ENCODE measurements at regions not wholly inside any gene's neighbourhood (a gene's known extent, or its start where the extent isn't known, plus 50 kb on each side); places are given as distances from the start of the nearest gene placed in this dataset.
A peak's percentile ranks its signal among the peaks of the same experiment; 100 is the strongest.
"Not testable (repeated sequence)": the region's sequence is repeated elsewhere in the genome, so short reads cannot be mapped to it uniquely, and the experiment has no call there.

DNA sequence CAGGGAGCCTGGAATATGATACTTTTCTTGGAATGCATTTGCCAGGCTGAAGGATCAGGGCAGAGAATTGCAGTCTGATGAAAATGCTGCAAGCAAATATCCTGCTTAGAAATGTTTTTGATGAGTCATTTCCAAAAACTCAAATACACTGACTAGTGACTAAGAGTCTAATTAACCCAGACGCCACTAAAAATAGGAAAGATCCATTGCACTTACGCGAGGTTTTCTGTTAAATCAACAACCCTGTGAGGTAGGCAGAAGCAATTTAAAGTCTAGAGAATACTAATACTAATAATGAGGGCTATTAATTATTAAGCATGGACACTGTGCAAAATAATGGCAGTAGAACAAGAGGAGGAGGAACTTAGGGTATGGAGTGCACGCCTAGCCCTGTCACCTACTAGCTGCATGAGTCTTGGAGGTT, 130.1 kb upstream of the DOK5 start:
- Histone ChIP-seq H3K4me3 (ENCODE audit: low read length) (no peak overlapping the region), H3K4me1 (ENCODE audit: control insufficient read depth, insufficient read depth, low read length) (no peaks in the 10 kb centered on the region), H3K27ac (ENCODE audit: low read length) (no peak overlapping the region), H3K9me3 (ENCODE audit: control insufficient read depth, low read depth, low read length) (no peaks in the 10 kb centered on the region), H3K36me3 (ENCODE audit: control insufficient read depth, insufficient read depth, low read length) (no peaks in the 10 kb centered on the region), H3K27me3 (ENCODE audit: control insufficient read depth, insufficient read depth, low read length) (no peaks in the 10 kb centered on the region)
- DNase-seq: no peak
- whole genome bisulfite sequencing (ENCODE audit: insufficient coverage, low lambda C conversion rate): 73% methylated on average over 3 of the region's 4 CpGs

DNA sequence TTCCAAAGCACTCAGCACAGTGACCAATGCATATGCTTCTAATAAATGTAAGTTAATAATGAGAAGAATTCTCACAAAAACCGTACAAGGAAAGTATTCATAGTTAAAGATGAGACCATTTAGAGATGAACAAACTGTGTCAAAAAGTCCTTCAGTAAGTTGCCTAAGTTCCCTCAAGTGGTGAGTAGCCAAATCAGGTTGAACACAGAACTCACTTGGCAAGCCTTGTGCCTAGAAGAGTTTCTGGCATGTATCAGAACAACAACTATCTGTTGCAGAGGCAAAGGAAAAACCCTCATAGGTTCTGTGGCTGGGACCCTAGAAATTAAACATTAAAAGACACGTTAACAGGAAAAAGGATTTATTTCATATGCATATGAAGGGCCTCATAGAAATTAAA, 129.6 kb upstream of the DOK5 start:
- H3K4me3 ChIP-seq (ENCODE audit: low read length): no peak overlapping the region
- WGBS (ENCODE audit: insufficient coverage, low lambda C conversion rate): 60% methylated on average over 1 of the region's 2 CpGs

DNA sequence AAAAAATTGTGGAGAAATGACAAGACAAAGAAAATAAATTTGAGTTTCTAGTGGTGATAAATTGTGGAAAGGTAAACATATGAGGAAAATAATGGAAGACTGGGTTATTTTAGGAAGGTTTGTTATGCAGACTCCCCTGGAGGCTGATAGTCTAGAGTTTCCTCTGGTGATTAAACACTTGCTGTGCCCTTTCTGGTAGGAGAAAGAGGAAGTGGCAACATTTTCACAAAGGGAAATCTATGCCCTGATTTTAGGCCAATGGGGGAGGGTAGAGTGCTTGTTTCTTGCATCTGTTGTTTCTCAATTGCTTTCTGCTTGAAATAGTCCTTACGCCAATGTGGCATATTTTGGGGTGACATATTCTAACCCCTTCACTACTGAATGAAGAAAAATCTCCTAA, 129.1 kb upstream of the DOK5 start:
- Histone ChIP-seq H3K9me3 (ENCODE audit: control insufficient read depth, low read depth, low read length) (no peaks in the 10 kb centered on the region), H3K27ac (ENCODE audit: low read length) (no peak overlapping the region), H3K36me3 (ENCODE audit: control insufficient read depth, insufficient read depth, low read length) (no peaks in the 10 kb centered on the region), H3K4me1 (ENCODE audit: control insufficient read depth, insufficient read depth, low read length) (no peaks in the 10 kb centered on the region), H3K4me3 (ENCODE audit: low read length) (no peak overlapping the region), H3K27me3 (ENCODE audit: control insufficient read depth, insufficient read depth, low read length) (no peaks in the 10 kb centered on the region)
- no peak for DNase-seq
- WGBS (ENCODE audit: insufficient coverage, low lambda C conversion rate): no CpG with 5 or more reads among the region's 1 CpG

More for the DNA sequence above, 129.6 kb upstream of the DOK5 start:
- Histone ChIP-seq H3K4me1 (ENCODE audit: control insufficient read depth, insufficient read depth, low read length) (no peaks in the 10 kb centered on the region), H3K27me3 (ENCODE audit: control insufficient read depth, insufficient read depth, low read length) (no peaks in the 10 kb centered on the region), H3K36me3 (ENCODE audit: control insufficient read depth, insufficient read depth, low read length) (no peaks in the 10 kb centered on the region), H3K9me3 (ENCODE audit: control insufficient read depth, low read depth, low read length) (no peaks in the 10 kb centered on the region), H3K27ac (ENCODE audit: low read length) (no peak overlapping the region)
- DNase-seq: no peak

DNA sequence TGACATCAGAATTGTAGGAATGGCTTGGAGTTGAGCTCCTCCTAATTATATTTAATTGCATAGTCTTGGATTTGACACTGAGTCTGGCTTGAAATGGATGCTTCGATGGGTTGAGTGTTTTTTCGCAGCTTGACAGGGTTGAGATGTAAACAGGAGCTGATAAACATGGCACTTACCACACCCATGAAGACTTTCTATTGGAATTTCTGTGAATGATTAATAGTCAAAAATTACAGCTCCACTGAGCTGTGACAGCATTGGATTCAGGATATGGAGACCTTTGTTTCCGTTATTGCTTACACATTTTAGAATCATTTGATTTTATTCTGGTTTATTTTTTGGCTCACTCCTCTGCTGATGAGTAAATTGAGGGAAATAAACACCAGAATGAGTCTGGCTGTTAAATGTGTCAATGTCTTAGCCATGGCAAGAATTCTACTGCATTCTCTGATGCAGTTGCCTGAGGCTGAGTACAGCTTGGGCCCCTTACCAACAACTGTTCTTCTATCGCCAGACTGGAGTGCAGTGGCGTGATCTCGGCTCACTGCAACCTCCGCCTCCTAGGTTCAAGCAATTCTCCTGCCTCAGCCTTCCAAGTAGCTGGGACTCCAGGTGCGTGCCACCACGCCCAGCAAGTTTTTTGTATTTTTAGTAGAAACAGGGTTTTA, 128.1 kb upstream of the DOK5 start:
- no peak for DNase-seq
- Histone ChIP-seq H3K27ac (ENCODE audit: low read length) (no peak overlapping the region), H3K27me3 (ENCODE audit: control insufficient read depth, insufficient read depth, low read length) (no peaks in the 10 kb centered on the region), H3K4me3 (ENCODE audit: low read length) (no peak overlapping the region), H3K36me3 (ENCODE audit: control insufficient read depth, insufficient read depth, low read length) (no peaks in the 10 kb centered on the region), H3K9me3 (ENCODE audit: control insufficient read depth, low read depth, low read length) (no peaks in the 10 kb centered on the region), H3K4me1 (ENCODE audit: control insufficient read depth, insufficient read depth, low read length) (no peaks in the 10 kb centered on the region)
- WGBS (ENCODE audit: insufficient coverage, low lambda C conversion rate): no CpG with 5 or more reads among the region's 9 CpGs

DNA sequence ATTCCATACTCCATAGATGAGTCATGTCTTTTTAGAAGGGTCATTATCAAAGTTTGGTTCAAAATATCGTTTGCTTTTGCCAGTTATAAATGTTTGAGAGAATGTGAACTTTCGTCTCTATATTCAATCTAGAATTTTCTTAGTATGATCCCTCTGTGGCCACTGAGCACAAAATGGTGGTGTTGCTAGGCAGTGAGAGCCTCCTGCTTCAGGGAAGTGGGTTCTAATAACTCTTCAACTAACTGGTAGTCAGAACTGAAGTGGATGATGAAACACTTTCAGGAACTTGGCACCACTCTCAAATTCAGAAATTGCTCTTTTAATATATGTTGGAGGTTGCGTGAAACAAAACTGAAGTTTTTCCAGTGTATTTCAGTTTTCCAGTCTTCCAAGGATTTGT, 125.0 kb upstream of the DOK5 start:
- H3K36me3 ChIP-seq (ENCODE audit: control insufficient read depth, insufficient read depth, low read length): no peaks in the 10 kb centered on the region
- no peaks in the 10 kb centered on the region for H3K9me3 ChIP-seq (ENCODE audit: control insufficient read depth, low read depth, low read length)
- DNase-seq: no peak
- no peaks in the 10 kb centered on the region for H3K4me1 ChIP-seq (ENCODE audit: control insufficient read depth, insufficient read depth, low read length)
- WGBS (ENCODE audit: insufficient coverage, low lambda C conversion rate): 72% methylated on average over 2 of the region's 3 CpGs
- no peaks in the 10 kb centered on the region for H3K27me3 ChIP-seq (ENCODE audit: control insufficient read depth, insufficient read depth, low read length)
- no peak overlapping the region for H3K4me3 ChIP-seq (ENCODE audit: low read length)
- no peak overlapping the region for H3K27ac ChIP-seq (ENCODE audit: low read length)

DNA sequence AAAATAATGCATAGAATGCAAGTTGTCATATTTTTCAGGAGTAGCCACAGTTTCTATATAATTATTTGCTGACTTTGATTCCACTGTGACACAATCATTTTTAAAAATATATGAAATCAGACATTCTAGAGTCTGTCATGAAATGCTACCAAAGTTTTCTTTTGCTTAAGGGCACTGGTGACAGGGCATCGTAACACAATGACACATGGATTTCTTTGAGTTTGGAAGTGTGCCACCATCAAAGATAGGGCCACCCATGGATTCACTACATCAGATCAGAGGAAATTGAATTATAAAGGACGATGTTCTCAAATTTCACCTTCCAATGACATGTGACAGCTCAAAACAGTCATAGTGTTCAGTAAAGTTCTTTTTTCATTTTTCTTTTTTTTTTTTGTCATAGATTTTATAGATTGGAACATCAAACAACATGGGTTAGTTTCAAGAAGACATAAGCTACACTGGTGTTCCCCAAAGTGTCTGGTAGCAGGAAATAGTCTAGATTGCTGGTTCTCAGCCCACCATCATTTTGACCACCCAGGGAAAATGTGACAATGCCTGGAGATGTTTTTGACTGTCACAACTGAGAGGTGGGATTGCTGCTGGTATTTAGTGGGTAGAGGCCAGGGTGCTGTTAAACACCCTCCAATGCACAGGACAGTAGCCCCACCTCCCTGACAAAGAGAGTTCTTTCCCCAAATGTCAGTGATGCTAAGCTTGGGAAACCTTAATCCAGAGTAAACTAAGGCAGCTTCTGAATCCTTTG, 123.8 kb upstream of the DOK5 start:
- H3K36me3 ChIP-seq (ENCODE audit: control insufficient read depth, insufficient read depth, low read length): no peaks in the 10 kb centered on the region
- H3K27me3 ChIP-seq (ENCODE audit: control insufficient read depth, insufficient read depth, low read length): no peaks in the 10 kb centered on the region
- H3K4me1 ChIP-seq (ENCODE audit: control insufficient read depth, insufficient read depth, low read length): no peaks in the 10 kb centered on the region
- no peak overlapping the region for H3K4me3 ChIP-seq (ENCODE audit: low read length)
- DNase-seq: no peak
- H3K9me3 ChIP-seq (ENCODE audit: control insufficient read depth, low read depth, low read length): no peaks in the 10 kb centered on the region
- WGBS (ENCODE audit: insufficient coverage, low lambda C conversion rate): no CpG with 5 or more reads among the region's 2 CpGs
- no peak overlapping the region for H3K27ac ChIP-seq (ENCODE audit: low read length)

DNA sequence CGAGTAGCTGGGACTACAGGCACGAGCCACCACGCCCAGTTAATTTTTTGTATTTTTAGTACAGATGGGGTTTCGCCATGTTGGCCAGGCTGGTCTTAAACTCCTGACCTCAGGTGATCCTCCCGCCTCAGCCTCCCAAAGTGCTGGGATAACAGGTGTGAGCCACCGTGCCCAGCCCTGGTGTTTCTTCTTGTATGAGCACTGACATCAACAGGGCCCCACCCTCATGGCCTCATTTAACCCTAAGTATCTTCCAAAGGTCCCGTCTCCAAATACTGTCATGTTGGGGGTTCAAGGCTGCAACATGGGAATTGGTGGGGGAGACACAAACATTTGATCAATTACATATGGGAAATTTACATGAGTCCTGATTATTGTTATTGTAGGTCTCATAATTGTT, 122.9 kb upstream of the DOK5 start:
- H3K4me1 ChIP-seq (ENCODE audit: control insufficient read depth, insufficient read depth, low read length); H3K4me3 ChIP-seq (ENCODE audit: low read length); H3K36me3 ChIP-seq (ENCODE audit: control insufficient read depth, insufficient read depth, low read length); H3K27me3 ChIP-seq (ENCODE audit: control insufficient read depth, insufficient read depth, low read length); DNase-seq; H3K9me3 ChIP-seq (ENCODE audit: control insufficient read depth, low read depth, low read length); H3K27ac ChIP-seq (ENCODE audit: low read length): not testable (repeated sequence)
- WGBS (ENCODE audit: insufficient coverage, low lambda C conversion rate): no CpG with 5 or more reads among the region's 7 CpGs

DNA sequence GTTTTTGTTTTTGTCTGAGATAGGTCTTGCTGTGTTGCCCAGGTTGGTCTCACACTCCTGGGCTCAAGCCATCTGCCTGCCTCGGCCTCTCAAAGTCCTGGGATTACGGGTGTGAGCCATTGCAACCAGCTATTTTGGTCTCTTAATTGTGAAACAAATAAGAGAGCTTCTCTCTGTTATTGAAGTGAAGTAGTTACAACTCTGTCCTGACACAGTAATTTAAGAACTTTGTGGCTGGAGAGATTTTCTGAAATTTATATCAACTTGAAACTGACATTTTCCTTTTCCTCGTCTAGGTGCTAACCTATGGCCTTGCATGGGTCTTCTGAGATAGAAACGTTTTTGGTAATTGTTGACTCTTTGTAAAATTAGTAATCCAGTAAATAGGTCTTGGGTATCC, 122.1 kb upstream of the DOK5 start:
- Histone ChIP-seq H3K4me3 (ENCODE audit: low read length) (no peak overlapping the region), H3K27ac (ENCODE audit: low read length) (no peak overlapping the region), H3K4me1 (ENCODE audit: control insufficient read depth, insufficient read depth, low read length) (no peaks in the 10 kb centered on the region), H3K9me3 (ENCODE audit: control insufficient read depth, low read depth, low read length) (no peaks in the 10 kb centered on the region), H3K27me3 (ENCODE audit: control insufficient read depth, insufficient read depth, low read length) (no peaks in the 10 kb centered on the region), H3K36me3 (ENCODE audit: control insufficient read depth, insufficient read depth, low read length) (no peaks in the 10 kb centered on the region)
- 70% methylated on average over 2 of the region's 4 CpGs for WGBS (ENCODE audit: insufficient coverage, low lambda C conversion rate)
- no peak for DNase-seq

DNA sequence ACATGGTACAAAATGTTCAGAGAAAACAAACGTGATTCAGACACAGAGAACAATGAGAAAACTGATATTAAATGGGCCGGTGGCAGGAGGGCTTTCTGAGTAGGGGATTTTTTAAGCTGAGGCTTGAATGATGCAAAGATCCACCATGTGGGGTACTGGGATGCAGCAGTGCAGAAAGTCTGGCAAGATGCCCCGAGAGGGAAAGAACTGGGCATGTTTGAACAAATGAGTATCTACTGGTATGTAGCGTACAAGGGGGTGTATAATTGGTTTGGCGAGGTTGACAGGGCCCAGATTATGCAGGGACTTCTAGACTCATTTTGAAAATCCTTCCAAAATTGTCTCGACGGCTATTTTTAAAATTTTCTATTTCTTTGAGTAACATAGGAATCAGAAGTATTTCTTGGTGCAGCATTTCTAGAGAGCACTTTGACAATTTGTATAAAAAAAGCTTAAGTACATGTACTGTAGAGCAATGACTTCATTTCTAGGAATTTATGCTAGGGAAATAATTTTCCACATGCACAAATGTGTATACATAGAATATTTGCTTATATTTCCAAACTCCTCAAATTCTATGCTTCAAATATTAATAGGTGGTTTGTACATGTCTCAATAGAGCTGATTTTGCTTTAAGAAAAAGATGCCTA, 119.6 kb upstream of the DOK5 start:
- H3K4me1 ChIP-seq (ENCODE audit: control insufficient read depth, insufficient read depth, low read length): no peaks in the 10 kb centered on the region
- H3K4me3 ChIP-seq (ENCODE audit: low read length): no peak overlapping the region
- no peaks in the 10 kb centered on the region for H3K36me3 ChIP-seq (ENCODE audit: control insufficient read depth, insufficient read depth, low read length)
- WGBS (ENCODE audit: insufficient coverage, low lambda C conversion rate): 80% methylated on average over 3 of the region's 7 CpGs
- H3K27me3 ChIP-seq (ENCODE audit: control insufficient read depth, insufficient read depth, low read length): no peaks in the 10 kb centered on the region
- no peaks in the 10 kb centered on the region for H3K9me3 ChIP-seq (ENCODE audit: control insufficient read depth, low read depth, low read length)
- peak in 1 of 2 donors; percentile 6 for DNase-seq
- H3K27ac ChIP-seq (ENCODE audit: low read length): no peak overlapping the region

DNA sequence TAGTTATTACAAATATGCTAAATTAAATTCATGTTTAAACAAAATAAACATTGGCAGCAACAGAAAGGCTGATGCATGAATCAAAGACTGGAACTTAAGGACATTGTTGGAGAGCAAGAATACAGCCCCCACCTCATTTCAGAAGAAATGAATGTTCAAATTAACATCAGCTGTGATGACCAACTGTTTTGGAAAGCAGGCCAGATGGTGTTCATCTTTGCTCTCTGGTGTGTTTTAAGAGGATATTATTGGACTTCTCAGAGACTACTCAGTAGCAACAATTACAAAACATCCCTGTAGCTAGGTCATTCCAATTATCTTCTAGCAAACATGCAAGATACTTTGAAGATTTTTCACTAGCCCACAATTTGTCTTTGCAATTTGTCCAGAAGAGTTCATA, 118.6 kb upstream of the DOK5 start:
- H3K9me3 ChIP-seq (ENCODE audit: control insufficient read depth, low read depth, low read length): no peaks in the 10 kb centered on the region
- no peak overlapping the region for H3K27ac ChIP-seq (ENCODE audit: low read length)
- no peaks in the 10 kb centered on the region for H3K27me3 ChIP-seq (ENCODE audit: control insufficient read depth, insufficient read depth, low read length)
- H3K4me3 ChIP-seq (ENCODE audit: low read length): no peak overlapping the region
- no peak for DNase-seq
- H3K36me3 ChIP-seq (ENCODE audit: control insufficient read depth, insufficient read depth, low read length): no peaks in the 10 kb centered on the region
- H3K4me1 ChIP-seq (ENCODE audit: control insufficient read depth, insufficient read depth, low read length): no peaks in the 10 kb centered on the region

Measured in large intestine (tissue), 3 donors.